GM21619 (cell line): ENCODE measurements at regions not wholly inside any gene's neighbourhood (a gene's known extent, or its start where the extent isn't known, plus 50 kb on each side); places are given as distances from the start of the nearest gene placed in this dataset.

Experiments used
- ATAC-seq: cut with Tn5 transposase; IDR thresholded peaks from one replicate; pipeline ENCODE4 v1.9.1; 2021; ENCODE audit not compliant: unreplicated experiment

DNA sequence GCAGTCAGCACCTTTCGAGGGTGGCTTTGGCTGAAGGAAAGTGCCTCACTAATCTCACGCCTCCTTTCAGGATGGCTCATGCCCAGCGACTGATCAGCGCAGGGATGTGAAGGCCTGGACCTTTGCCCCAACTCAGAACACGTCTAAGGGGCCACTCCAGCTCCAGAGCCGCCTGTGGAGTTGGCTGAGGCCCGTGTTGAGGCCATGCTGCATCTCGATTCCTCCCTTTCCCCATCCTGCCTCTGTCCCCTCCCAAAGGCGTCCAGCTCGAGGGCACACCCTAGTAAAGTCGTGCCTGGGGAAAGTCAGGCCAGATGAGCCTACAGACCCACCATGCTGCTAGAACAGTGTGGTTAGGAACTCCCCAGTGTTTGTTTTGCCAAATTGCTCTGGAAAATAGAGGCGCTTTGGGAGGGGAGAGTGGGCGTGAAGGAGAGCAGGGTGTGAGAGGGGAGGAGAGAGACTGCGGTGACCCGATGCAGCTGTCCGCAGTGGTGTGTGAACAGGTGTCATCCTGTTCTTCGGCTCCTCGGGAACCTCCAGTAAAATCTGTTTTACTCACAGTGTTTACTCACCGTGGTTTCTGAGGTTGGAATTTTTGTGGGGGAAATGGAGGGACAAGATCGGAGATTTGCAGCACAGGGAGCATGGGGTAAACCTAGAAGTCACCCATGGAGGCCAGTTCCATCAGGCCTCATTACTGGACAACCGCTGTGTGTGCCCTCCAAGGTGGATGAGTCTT is 85.0 kb upstream of the PMEPA1 start:
- ATAC-seq, result no peak

DNA sequence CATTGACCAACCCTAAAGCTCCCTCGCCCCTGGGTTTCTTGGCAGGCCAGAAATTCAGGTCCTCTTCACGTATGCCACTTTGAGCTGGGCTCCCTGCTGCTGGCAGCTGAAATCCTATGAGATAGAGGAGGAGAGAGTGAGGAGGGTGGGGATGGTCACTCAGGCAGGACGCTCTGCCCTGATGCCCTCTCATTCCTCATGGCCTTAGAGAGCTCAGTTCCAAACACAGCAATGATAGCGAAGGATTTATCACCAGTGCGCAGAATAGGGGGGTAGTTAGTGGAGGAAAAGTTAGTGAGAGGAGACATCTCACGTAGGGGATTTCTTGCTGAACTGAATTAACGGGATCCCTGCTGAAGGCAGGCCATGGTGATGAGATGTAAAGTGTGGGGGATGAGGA is 84.2 kb upstream of the PMEPA1 start:
- ATAC-seq, result no peak

DNA sequence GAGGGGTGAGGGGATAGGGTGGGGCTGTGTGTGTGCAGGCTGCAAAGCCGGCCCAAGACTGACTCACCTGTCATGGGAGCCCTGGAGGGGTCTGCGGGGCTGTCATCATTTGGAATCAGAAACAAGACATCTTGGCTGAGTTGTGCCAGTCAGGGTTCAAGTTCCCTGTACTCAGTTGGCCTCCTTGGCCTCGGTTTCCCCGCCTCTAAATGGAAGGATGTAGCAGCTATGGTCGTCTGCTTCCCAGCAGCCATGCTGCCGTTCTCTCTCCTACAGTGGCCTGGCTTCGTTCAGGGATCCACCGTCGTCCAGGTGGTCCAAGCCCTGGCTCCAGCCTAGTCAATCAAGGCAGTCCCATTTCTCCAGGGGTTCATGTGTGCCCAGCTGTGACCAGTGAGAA is 83.6 kb upstream of the PMEPA1 start:
- ATAC-seq, result no peak

DNA sequence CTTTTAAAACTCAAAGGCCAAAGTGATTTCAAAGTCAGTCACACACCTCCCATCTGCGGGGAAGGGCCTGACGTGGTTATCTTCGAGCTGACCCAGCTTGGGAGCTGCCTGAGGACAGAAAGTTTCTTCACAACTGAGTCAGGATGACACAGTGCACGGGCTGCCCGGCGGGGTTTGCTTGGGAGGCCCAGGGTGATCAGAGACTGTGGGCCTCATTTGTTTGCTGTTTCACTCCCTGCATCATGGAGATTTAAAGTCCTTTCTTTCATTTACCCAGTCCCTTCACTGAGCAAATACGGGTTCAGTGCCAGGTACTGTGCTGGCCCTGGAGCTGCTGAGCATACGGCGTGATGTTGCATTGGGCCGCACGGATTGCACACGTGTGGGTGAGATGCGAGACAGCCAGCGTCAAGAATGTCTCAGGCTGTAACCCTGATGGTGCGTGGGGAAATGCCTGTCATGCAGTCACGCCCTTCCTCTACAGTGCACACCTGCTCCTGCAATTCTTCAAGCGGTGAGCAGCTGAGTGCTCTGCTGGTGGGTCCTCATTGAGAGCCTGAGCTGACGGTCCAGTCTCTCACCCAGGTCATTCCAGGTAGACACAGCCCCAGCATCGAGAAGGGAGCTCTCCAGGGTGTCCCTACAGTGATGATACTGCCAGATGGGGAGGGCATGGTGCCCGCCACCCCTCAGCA is 82.7 kb upstream of the PMEPA1 start:
- no peak for ATAC-seq

DNA sequence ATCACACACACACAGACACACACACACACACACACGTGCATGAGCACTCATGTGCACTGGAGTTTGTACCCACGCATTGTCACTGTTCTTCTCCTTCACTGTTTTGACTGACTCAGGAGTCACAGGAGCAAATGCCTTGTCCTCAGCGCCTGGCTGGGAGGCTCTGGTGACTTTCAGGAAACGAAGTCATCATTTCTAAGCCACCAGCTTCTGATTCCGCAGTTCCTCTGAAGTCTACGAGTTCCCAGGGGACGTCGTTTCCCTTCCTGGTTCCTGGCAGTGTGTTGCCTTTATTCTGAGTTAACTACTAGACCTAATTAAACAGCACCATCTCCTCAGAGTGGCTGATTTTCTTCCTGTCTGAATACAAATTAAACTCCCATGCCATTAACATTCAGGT is 82.2 kb upstream of the PMEPA1 start:
- no peak for ATAC-seq

DNA sequence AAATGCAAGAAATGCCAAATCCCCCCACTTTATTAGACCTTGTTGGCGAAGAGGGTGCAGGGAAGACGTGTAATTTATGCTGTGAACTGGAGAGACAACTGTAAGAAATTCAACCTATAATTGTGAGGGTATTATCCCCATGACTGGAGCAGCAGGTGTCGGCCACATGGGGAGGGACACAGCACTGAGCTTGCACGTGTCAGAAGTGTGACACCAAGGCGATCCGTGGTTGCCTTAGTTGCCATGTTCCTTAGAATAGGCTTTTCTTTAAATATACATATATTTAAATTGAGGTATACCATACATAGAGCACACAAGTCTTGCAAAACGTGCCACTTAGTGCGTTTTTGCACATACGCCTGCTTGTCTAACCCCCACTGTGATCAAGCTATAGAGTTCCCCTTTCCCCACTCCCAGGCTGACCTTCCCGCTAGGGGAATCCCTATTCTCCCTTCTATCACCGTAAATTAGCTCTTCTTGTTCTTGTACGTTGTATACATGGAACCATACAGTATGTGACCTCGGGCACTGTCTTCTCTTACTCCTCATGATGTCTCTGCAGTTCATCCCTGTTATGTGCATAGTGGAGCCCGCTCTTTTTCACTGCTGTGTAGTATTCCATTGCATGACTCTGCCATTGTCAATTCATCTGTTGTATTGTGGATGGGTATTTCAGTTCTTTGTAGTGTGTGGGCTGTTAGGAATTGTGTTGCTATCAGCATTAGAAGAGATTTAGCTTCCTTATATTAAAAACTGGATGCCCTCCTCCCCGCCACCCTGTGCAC is 81.6 kb upstream of the PMEPA1 start:
- ATAC-seq, result no peak

DNA sequence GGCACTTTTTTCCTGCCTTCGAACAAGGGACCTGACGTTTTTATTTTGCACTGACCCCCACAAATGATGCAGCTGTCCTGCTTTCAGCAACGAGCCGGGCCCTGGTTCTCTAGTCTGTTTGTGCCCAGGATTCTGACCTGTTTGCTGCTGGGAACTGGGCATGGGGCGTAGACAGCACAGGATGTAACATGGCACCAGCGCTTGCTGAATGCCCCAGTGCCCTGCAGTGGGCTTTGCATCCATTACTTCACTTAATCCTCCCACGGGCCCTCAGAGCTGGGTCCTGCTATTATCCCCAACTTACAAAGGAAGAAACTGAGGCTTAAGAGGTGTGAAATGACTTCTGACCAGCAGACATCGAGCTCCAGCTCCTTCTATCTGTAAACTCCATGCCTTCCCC is 80.4 kb upstream of the PMEPA1 start:
- ATAC-seq, result no peak

DNA sequence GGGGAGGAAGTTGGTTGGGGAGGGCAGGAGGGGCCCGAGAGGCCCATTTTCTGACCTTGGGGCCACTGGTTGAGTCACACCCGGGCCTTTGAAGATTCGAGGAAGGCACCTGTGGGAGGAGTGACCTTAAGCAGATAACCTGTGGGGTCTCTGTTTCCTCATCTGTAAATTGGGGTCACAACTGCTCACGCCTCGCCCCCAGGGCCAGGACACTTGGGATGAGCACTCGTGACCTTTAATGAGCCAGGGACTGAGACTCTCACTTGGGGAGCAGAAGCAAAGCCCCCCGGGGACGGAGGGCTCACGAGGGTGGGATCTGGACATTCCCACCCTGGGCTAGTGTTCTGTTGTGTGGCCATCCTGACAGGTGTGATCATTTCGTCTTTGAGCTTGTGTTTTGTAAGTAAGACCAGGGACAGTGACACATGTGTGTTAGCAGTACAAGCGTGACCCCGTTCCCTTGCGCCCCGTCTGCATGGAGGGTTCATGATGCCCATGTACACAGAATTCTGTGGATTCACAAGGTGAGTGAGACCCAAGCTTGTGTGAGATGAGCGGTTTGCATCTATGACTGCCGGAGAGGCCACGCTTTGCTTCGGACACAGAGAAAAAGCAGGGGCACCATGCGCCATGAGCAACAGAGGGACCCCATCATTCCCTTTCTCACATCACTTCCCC is 79.3 kb upstream of the PMEPA1 start:
- ATAC-seq, result no peak

DNA sequence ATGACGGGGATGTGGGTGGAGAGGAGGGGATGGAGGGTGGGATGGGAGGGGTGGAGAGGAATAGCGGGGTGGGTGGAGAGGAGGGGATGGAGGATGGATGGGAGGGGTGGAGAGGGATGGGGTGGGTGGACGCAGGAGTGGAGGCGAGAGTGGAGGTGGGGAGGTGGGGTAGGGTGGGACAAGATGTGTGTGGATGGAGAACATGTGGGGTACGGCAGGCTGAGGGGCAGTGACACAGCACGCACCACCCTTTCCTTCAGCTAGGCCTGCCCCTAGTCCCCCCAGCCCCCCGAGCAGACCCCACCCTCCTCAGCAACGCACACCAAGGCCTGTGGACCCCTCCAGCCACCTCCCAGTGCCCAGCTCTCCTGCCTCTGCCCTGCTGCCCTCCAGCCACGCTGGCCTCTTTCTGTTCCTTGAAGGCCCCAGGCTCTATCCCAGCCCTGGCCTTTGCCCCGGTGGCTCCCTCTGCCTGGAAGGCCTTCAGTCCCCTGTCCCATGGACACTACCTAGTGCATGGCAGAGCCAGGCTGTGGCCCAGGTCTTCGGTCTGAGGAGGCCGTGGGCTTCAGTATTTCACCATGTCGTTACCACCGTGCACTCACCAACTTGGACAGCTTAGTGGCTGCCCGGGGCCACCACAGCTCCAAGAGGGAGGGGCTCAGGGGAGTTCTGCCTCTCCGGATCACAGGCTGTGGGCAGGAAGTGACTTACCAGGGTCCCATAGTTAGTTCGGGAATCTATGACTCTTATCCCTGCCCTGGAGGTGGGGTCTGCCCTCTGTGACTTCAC is 78.4 kb upstream of the PMEPA1 start:
- ATAC-seq, result no peak

DNA sequence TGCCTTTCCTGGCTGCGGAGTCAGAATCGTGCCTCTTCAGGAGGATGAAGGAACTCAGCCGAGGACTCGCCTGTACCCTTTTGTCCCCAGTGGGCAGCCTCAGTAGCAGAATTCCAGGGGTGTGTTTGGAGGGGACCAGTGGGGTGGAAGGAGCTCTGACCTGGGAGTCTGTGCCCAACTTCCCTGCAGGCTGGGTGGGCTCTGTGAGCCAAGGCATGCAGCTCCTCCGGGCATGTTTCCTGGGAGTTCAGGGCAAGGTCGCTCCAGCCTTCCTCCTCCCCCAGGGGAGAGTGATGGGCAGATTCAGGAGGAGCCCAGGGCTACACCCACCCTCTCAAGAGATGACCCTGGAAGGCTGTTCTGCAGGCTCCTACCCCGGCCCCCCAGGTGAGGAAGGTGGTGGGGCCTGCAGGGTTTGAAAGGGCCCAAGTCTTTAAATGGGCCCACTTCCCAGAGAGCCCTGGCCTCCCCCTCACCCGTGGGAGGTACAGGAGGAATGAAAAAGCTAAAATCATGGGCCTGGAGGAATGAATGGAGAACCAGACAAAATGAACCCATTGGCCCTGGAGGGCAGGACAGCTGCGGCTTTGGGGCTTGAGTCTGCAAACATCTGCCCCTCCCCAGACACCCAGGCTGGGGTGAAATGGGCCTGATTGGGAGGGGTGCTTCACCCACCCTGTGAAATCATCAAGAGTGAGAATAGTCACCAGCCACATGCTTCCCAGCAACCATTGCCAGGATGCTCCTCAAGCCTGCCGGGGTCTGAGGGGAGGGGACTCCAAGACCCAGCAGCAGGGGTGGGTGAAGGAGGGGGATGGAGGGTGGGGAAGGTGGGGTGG is 77.6 kb upstream of the PMEPA1 start:
- ATAC-seq, result no peak

DNA sequence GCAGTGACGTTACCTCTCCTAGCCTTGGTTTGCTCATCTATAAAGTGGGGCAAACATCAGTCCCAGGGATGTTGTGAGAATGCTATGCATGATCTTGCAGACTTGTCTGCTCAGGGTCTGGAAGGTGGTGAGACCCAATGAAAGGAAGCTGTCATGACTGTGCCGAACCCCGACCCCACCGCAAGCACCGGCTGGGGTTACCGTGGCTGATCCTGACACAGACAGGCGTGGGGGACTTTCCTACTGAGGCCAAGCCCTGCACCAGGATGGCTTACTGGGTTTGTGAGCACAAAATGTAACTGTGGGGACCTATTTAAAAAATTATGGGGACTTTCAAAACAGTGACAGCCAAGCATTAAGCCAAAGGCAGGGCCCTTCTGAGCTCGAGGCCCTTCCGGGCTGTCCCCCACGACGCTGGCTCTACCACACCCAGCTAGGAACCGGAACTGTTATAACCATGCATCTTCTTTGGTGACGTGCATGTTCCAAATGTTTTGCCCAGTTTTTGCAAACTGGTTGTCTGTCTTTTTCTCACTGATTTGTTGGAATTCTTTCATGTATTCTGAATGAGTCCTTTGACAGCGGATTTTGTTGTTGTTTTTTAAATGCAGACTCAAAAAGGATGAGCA is 76.6 kb upstream of the PMEPA1 start:
- ATAC-seq, result no peak

DNA sequence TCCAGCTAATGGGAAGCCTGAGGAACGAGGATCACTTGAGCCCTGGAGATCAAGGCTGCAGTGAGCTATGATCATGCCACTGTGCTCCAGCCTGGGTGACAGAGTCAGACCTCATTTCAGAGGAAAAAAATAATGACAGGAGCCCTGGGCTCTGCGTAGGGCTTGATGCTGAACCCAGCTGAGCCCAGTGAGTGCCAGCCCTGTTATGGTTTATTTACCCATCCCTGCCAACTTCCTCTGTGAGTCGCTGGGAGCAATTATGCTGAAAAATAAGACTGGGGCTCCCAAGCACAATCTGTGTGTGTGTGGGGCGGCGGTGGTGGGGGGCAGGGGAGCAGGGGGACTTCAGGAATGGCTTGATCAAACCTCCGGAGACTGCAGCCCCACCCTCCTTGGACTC is 75.9 kb upstream of the PMEPA1 start:
- ATAC-seq, result no peak

DNA sequence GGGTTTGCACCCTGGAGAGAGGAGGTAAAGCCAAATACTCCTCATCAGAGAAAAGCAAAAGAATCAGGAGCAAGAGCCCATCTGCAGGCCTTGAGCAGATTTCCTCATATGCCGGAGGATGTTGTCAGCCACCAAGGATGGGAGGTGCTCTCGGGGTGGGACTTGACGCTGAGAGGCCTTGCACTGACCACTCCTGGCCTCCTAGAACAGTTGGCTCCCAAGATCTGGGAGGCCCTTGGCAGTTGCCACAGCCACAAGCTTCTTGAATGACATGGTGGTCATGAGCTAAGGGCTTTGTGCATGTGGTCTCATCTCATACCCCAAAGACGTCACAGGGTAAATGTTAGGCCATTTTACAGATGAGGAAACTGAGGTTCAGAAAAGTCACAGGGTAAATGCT is 75.2 kb upstream of the PMEPA1 start:
- ATAC-seq, result no peak

DNA sequence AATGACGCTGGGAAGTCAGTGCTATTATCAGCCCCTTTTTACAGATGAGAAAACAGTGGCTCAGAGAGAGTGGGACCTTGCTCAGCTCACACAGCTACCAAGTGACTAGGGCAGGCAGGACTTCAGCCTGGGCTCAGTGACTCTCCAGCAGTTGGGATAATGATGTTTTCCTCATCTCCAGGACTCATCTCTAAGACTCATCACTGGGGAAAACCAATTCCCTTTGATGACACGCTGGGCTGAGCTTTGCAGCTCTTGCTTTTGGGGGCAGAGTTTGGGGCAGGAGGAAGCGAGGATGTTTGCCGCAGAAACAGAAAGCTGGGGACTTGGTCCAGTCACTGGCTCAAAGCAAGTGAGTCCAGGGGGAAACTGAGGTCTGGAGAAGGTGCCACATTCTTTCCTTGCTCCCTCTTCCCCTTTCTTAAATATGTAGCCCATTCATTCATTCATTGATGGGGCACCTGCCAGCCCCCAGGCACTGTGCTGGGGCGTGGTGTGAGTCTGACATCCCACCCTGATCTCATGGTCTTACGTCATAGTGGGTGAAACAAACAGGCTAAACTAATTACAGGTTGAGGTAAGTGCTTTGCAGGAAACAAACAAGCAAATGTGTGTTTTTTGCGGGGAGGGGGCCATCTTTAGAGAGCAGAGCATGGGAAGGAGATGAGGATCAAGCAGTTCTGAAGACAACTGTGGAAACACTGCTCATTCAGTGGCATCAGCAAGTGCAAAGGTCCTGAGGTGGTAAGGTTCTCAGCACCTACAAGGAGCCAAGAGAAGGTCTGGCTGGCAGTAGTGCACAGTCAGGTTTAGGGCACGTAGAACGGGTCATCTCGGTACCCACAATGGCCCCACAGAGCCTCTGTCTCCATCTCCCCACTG is 74.4 kb upstream of the PMEPA1 start:
- ATAC-seq, result no peak

DNA sequence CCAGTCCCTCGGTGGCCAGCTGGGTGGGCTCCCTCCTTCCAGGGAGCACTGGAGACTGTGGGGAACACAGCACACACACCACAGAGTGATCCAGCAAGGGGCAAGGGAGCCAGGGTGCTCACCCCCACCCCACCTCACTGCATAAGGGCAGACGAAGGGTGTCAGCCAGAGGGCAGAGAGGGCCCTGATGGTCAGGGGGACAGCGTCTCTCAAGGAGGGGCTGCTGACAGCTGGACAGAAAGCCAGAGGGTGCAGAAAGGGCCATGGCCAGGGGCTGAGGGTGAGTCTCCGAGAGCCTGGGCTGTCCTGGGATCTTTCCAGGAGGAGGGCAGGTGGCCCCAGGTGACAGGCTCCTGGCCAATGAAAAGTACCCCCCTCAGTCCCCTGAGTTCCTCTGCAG is 73.4 kb upstream of the PMEPA1 start:
- no peak for ATAC-seq

DNA sequence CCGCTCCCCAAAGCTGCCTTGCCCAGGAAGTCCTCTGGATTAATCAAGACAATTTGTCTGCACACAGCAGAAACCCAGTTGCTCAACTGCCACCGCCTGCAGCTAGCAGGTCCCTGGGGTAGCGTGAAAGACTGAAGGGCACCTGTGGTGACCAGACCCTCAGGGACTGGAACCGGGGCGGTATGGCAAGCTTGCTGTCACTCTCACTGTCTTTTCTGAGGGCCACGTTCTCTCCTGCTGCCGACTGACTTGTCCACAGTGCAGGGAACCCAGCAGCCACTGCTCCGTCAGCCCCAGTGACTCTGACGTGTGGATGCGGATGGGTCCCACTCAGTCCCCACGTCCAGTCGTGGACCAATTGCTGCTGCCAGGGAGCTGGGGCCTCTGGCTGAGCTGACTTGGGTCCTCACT is 72.8 kb upstream of the PMEPA1 start:
- no peak for ATAC-seq

DNA sequence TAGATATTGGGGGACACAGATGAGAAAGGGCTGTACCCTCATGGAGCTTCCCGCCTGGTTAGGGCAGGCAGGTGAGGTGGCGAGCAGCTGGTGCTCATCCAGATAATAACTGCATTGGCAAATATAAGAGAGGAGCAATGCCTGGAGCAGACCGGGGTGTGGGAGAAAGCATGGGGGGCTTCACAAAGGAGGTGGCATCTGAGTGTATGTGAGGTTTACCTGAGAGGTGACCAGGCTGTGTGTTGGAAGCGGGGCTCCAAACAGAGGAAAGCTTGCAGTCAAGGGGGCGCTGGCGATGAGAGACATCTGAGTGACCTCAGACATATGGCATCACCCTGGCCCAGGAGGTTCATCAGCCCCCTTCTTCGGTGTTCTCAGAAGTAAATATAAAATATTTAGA is 72.1 kb upstream of the PMEPA1 start:
- no peak for ATAC-seq

DNA sequence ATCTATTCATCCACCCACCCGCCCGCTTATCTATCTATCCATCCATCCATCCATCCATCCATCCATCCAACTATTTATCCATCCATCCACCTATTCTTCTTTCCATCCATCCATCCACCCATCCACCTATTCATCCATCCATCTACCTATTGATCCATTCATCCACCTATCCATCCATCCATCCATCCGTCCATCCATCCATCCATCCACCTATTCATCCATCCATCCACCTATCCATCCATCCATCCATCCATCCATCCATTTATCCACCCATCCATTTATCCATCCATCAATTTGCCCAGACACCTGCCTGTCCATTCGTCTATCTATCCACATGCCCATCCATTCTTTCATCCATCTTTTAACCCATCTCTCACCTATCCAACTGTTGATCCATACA is 71.1 kb upstream of the PMEPA1 start:
- ATAC-seq, result no peak
